Naive thymus-derived CD8-positive, alpha-beta T cell (primary cell): ENCODE measurements at regions not wholly inside any gene's neighbourhood (a gene's known extent, or its start where the extent isn't known, plus 50 kb on each side); places are given as distances from the start of the nearest gene placed in this dataset.
"Not testable (repeated sequence)": the region's sequence is repeated elsewhere in the genome, so short reads cannot be mapped to it uniquely, and the experiment has no call there.

Experiments
- ATAC-seq, 2 donors: fragments of 150-1000 bp; cut with Tn5 transposase in 1 of 2; sonication (Bioruptor Pico), chemical (Tn5 transposase) in 1 of 2; 1 replicate in 1 of 2; 2 replicates in 1 of 2; pipeline ENCODE4 v1.10.0; 2021; ENCODE audit warnings: mild to moderate bottlenecking in 2 of 2, moderate library complexity in 2 of 2
- POLR2A ChIA-PET: fragments of 350-600 bp; sonication (Branson Sonifier 250); formaldehyde crosslinking; loops from one replicate; lab custom pipeline; 2021; ENCODE audit warnings: antibody characterized with exemption; lab: Charles Lee
- DNase-seq, 10 donors: peaks; one replicate each; pipeline versions ENCODE4 v3.0.0 to v3.0.0-alpha.2; 2020 to 2022
- H3K27ac Mint-ChIP-seq, 10 donors: one replicate each; pipeline ENCODE4 v1.8.0; 2020 to 2022; ENCODE audit warnings: mild to moderate bottlenecking in 10 of 10, mixed read lengths in 10 of 10, moderate library complexity in 4 of 10, inconsistent platforms in 1 of 10
- H3K27me3 Mint-ChIP-seq, 5 donors: one replicate each; pipeline ENCODE4 v1.8.0; 2021 to 2022; ENCODE audit warnings: mixed read lengths in 5 of 5
- H3K36me3 Mint-ChIP-seq, 3 donors: one replicate each; pipeline ENCODE4 v1.8.0; 2020 to 2022; ENCODE audit warnings: mixed read lengths in 3 of 3, mild to moderate bottlenecking in 2 of 3, inconsistent platforms in 1 of 3
- H3K4me1 Mint-ChIP-seq, 4 donors: one replicate each; pipeline ENCODE4 v1.8.0; 2021 to 2022; ENCODE audit warnings: mixed read lengths in 4 of 4
- H3K4me3 Mint-ChIP-seq, 10 donors: one replicate each; pipeline ENCODE4 v1.8.0; 2020 to 2022; ENCODE audit warnings: mild to moderate bottlenecking in 10 of 10, mixed read lengths in 10 of 10, moderate library complexity in 6 of 10, inconsistent platforms in 1 of 10
- H3K9me3 Mint-ChIP-seq, 9 donors: one replicate each; pipeline ENCODE4 v1.8.0; 2020 to 2022; ENCODE audit warnings: mixed read lengths in 9 of 9, mild to moderate bottlenecking in 3 of 9, inconsistent platforms in 1 of 9, moderate library complexity in 1 of 9

- Mint-ChIP-seq H3K27ac (no peak overlapping the region), H3K4me3 (no peak overlapping the region), H3K9me3 (peaks cover 0 to 52% (median 14%) of the 10 kb centered on the region in 9 donors), H3K36me3 (peaks cover 0 to 38% (median 18%) of the 10 kb centered on the region in 3 donors), H3K27me3 (peaks cover 0 to 1% (median 0%) of the 10 kb centered on the region in 5 donors), H3K4me1 (peaks cover 8 to 23% (median 16%) of the 10 kb centered on the region in 4 donors)
- POLR2A ChIA-PET = no interaction called here
- DNase-seq (no peak), ATAC-seq (no peak)
Observed at GRCh38 chr13:48831248-48831647, 144.5 kb upstream of the FNDC3A start.

- Mint-ChIP-seq H3K4me1 (peaks cover 8 to 21% (median 16%) of the 10 kb centered on the region in 4 donors), H3K9me3 (peaks cover 0 to 40% (median 5%) of the 10 kb centered on the region in 9 donors), H3K4me3 (no peak overlapping the region), H3K27ac (no peak overlapping the region), H3K36me3 (peaks cover 0 to 26% (median 12%) of the 10 kb centered on the region in 3 donors), H3K27me3 (no peaks in the 10 kb centered on the region)
- DNase-seq = no peak
- no peak for ATAC-seq
- POLR2A ChIA-PET = no interaction called here
Observed at GRCh38 chr13:48833412-48833811, 142.3 kb upstream of the FNDC3A start.

- peaks cover 0 to 26% (median 12%) of the 10 kb centered on the region in 3 donors for H3K36me3 Mint-ChIP-seq
- H3K4me3 Mint-ChIP-seq, H3K27me3 Mint-ChIP-seq, POLR2A ChIA-PET, H3K4me1 Mint-ChIP-seq, ATAC-seq, DNase-seq, H3K27ac Mint-ChIP-seq: not testable (repeated sequence)
- peaks cover 0 to 40% (median 5%) of the 10 kb centered on the region in 9 donors for H3K9me3 Mint-ChIP-seq
Observed at GRCh38 chr13:48835326-48835725, 140.4 kb upstream of the FNDC3A start.

- no peaks in the 10 kb centered on the region for H3K4me1 Mint-ChIP-seq
- H3K9me3 Mint-ChIP-seq = peaks cover 0 to 28% (median 4%) of the 10 kb centered on the region in 9 donors
- H3K4me3 Mint-ChIP-seq = no peak overlapping the region
- peaks cover 0 to 20% (median 8%) of the 10 kb centered on the region in 3 donors for H3K36me3 Mint-ChIP-seq
- no peak for DNase-seq
- H3K27me3 Mint-ChIP-seq = peaks cover 0 to 2% (median 0%) of the 10 kb centered on the region in 5 donors
- POLR2A ChIA-PET = no interaction called here
- no peak overlapping the region for H3K27ac Mint-ChIP-seq
- ATAC-seq = no peak
Observed at GRCh38 chr13:48838193-48838973, 137.3 kb upstream of the FNDC3A start.

DNA sequence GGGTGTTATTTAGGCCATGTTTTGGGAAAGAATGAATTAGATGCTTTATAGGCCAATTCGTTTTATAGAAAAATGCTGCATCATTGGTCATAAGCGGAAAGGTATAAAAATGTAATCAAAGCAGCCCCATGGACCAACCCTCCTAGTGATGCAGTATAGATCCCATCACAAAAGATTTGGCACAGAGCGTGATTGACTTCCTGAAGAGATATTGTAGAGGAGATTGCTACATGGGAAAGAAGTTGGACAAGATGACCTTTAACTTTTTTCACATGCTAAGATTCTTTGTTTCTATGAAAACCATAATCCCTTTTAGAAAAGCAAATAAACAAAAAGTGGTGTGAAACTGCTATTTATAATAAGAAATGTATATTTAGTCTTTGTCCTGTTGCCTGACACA is 136.5 kb upstream of the FNDC3A start:
- ATAC-seq (no peak), DNase-seq (no peak)
- Mint-ChIP-seq H3K27ac (no peak overlapping the region), H3K9me3 (peaks cover 0 to 21% (median 2%) of the 10 kb centered on the region in 9 donors), H3K36me3 (peaks cover 0 to 14% (median 5%) of the 10 kb centered on the region in 3 donors), H3K4me1 (no peaks in the 10 kb centered on the region), H3K4me3 (no peak overlapping the region), H3K27me3 (peaks cover 0 to 2% (median 0%) of the 10 kb centered on the region in 5 donors)
- POLR2A ChIA-PET = no interaction called here

GRCh38 chr13:48840366-48840765 is 135.3 kb upstream of the FNDC3A start:
- peaks cover 0 to 9% (median 0%) of the 10 kb centered on the region in 9 donors for H3K9me3 Mint-ChIP-seq
- no peaks in the 10 kb centered on the region for H3K4me1 Mint-ChIP-seq
- POLR2A ChIA-PET = no interaction called here
- ATAC-seq = no peak
- H3K27me3 Mint-ChIP-seq = peaks cover 0 to 2% (median 0%) of the 10 kb centered on the region in 5 donors
- peaks cover 0 to 5% (median 3%) of the 10 kb centered on the region in 3 donors for H3K36me3 Mint-ChIP-seq
- DNase-seq = no peak
- H3K4me3 Mint-ChIP-seq = no peak overlapping the region
- no peak overlapping the region for H3K27ac Mint-ChIP-seq

DNA sequence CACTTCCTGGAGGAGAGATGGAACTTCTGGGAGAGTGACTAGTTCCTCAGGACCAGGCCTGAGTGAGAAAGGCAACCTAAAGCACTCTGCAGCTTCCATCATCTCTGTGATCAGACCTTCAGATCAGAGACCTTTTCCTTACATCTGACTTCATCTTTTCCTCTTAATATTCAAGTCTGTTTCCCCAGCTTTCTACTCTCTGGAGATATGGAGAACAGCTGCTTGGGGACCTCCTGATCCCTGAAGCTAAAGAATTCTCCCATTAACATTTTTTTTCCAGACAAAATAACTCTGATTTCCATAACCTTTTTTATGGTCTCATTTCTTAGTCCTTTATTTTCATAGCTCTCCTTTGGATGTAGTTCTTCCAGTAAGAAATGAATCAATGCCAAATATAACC is 133.4 kb upstream of the FNDC3A start:
- Mint-ChIP-seq H3K36me3 (no peaks in the 10 kb centered on the region), H3K4me3 (no peak overlapping the region), H3K9me3 (no peaks in the 10 kb centered on the region), H3K27me3 (peaks cover 0 to 2% (median 0%) of the 10 kb centered on the region in 5 donors), H3K4me1 (no peaks in the 10 kb centered on the region), H3K27ac (no peak overlapping the region)
- POLR2A ChIA-PET = no interaction called here
- ATAC-seq (no peak), DNase-seq (no peak)

DNA sequence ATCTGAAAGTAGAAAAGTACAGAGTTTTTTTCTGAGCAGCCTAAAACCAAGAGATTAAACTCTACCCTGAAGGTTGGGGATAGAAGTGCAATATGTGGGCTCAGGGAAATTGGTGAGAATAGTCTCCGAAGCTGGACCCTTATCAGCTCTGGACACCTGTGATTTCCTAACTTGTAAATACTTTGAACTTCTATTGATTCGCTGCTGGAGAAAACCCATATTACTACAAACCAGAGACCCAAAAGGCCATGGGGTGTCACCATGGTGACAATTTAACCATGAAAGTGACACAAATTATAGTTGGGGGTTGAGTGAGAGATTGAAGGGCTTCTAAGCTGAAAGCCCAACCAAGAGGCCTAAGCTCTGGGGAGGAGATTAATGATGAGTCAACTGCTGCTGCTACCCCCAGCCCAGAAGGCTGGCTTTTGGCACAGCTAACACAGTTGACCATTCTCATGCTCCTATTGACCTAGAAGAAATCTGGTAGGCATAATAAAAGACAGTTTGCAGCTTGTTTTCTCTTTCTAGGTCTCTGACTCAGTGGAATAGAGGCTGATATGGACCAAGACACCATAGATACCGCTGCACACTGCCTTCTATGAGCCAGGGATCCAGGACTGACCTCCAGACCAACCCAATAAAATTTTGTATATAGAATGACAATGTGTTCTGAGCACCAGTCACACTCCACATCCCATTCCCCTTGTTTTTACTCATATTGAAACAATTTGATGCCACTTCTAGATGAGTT is 131.9 kb upstream of the FNDC3A start:
- no peak overlapping the region for H3K4me3 Mint-ChIP-seq
- POLR2A ChIA-PET = no interaction called here
- H3K9me3 Mint-ChIP-seq = no peaks in the 10 kb centered on the region
- H3K4me1 Mint-ChIP-seq = no peaks in the 10 kb centered on the region
- no peaks in the 10 kb centered on the region for H3K36me3 Mint-ChIP-seq
- no peak overlapping the region for H3K27ac Mint-ChIP-seq
- ATAC-seq (no peak), DNase-seq (no peak)
- peaks cover 0 to 2% (median 0%) of the 10 kb centered on the region in 5 donors for H3K27me3 Mint-ChIP-seq

DNA sequence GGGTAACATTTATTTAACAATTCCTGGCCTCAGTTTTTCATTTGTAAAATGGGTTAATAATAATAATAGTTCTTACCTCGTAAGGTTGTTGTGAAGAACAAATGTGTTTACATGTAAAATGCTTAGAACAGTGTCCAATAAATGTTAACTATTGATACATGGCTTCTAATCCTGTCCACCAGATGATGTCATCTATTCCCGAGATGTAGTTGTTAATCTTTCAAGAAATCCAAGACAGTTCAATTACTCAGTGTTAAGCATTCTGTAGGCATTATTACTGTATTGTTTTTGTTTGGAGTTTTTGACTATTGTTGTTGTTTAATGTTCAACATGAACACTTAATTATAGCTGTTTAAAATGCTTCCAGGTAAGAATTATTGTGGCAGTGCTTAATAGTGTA is 131.0 kb upstream of the FNDC3A start:
- no peaks in the 10 kb centered on the region for H3K9me3 Mint-ChIP-seq
- POLR2A ChIA-PET = no interaction called here
- no peak overlapping the region for H3K4me3 Mint-ChIP-seq
- no peaks in the 10 kb centered on the region for H3K36me3 Mint-ChIP-seq
- ATAC-seq = no peak
- DNase-seq = no peak
- H3K4me1 Mint-ChIP-seq = no peaks in the 10 kb centered on the region
- no peak overlapping the region for H3K27ac Mint-ChIP-seq
- H3K27me3 Mint-ChIP-seq = peaks cover 0 to 4% (median 2%) of the 10 kb centered on the region in 5 donors

DNA sequence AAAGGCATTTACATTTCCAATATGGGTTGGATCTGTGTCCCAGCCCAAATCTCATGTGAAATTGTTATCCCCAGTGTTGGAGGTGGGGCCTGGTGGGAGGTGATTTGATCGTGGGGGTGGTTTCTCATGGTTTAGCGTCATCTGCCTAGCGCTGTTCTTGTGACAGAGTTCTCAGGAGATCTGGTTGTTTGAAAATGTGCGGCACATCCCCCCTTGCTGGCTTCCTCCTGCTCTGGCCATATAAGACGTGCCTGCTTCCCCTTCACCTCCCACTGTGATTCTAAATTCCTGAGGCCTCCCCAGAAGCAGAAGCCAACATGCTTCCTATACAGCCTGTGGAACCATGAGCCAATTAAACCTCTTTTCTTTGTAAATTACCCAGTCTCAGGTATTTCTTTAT is 126.2 kb upstream of the FNDC3A start:
- Mint-ChIP-seq H3K36me3 (no peaks in the 10 kb centered on the region), H3K4me1 (peaks cover 0 to 12% (median 5%) of the 10 kb centered on the region in 4 donors), H3K4me3 (no peak overlapping the region), H3K27me3 (peaks cover 5 to 9% (median 8%) of the 10 kb centered on the region in 5 donors), H3K27ac (no peak overlapping the region), H3K9me3 (no peaks in the 10 kb centered on the region)
- no peak for DNase-seq
- POLR2A ChIA-PET = no interaction called here
- no peak for ATAC-seq

- peaks cover 5 to 9% (median 8%) of the 10 kb centered on the region in 5 donors for H3K27me3 Mint-ChIP-seq
- no peaks in the 10 kb centered on the region for H3K9me3 Mint-ChIP-seq
- POLR2A ChIA-PET = no interaction called here
- peaks cover 0 to 12% (median 5%) of the 10 kb centered on the region in 4 donors for H3K4me1 Mint-ChIP-seq
- no peak overlapping the region for H3K27ac Mint-ChIP-seq
- no peak for ATAC-seq
- no peak overlapping the region for H3K4me3 Mint-ChIP-seq
- no peaks in the 10 kb centered on the region for H3K36me3 Mint-ChIP-seq
- DNase-seq = no peak
Observed at GRCh38 chr13:48851707-48852106, 124.0 kb upstream of the FNDC3A start.

DNA sequence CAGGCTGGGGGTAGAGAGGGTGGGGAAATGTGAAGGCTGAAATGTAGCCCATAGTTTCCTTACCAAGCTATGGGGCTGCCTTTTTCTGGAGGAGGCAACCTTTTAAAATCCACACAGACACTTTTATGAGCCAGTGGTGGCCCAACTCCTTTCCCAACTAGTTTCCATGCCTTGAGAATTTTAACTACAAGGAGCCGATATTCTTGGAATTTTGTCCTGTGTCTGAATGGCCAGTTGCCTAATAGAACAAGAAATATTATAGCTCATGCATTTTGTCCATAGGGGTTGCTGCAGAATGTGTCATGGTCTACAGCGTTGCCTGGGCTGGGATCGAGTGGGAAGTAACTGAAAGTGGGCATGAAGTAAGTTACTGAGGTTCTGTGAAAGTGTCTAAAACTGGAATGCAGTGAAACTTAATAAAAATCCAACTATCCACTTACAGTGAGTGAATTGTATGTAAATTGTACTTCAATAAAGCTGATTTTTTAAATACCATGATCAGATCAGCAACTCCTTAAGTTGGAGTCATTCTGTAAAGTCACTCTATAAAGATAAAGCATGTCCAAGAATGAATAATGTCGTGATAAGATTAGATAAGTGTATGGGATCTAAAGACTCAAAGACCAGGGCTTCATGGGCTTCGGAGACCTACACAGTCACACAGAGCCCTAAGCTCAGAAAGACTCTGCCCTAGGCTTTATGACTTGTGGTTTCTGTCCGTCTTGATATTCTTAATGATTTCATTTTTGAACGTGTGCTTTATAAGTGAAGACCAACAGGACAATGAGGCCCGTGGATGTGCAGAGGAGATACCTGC is 122.6 kb upstream of the FNDC3A start:
- H3K27ac Mint-ChIP-seq = peak overlapping the region in 1 of 10 donors; percentile 15
- ATAC-seq (no peak), DNase-seq (no peak)
- no peaks in the 10 kb centered on the region for H3K9me3 Mint-ChIP-seq
- peaks cover 5 to 9% (median 8%) of the 10 kb centered on the region in 5 donors for H3K27me3 Mint-ChIP-seq
- H3K4me1 Mint-ChIP-seq = peaks cover 3 to 16% (median 10%) of the 10 kb centered on the region in 4 donors
- no peak overlapping the region for H3K4me3 Mint-ChIP-seq
- POLR2A ChIA-PET = no interaction called here
- H3K36me3 Mint-ChIP-seq = no peaks in the 10 kb centered on the region
